H1 (cell line): ENCODE measurements at regions not wholly inside any gene's neighbourhood (a gene's known extent, or its start where the extent isn't known, plus 50 kb on each side); places are given as distances from the start of the nearest gene placed in this dataset.
"Not testable (repeated sequence)": the region's sequence is repeated elsewhere in the genome, so short reads cannot be mapped to it uniquely, and the experiment has no call there.

Source experiments
- CTCF ChIA-PET: fragments of 300-600 bp; sonication (Branson Sonifier 250); formaldehyde crosslinking; loops from one replicate; lab custom pipeline; 2021; ENCODE audit not compliant: partially characterized antibody; lab: Charles Lee
- POLR2A ChIA-PET: fragments of 300-600 bp; sonication (Branson Sonifier 250); formaldehyde crosslinking; loops from one replicate; lab custom pipeline; 2021; ENCODE audit warnings: inconsistent platforms; ENCODE audit not compliant: partially characterized antibody; lab: Charles Lee
- DNase-seq, 2 experiments: peaks; one replicate each; pipeline versions ENCODE4 v3.0.0 to v3.0.0-alpha.2; 2010 to 2022; ENCODE audit warnings: low spot score in 2 of 2, low read depth in 1 of 2, mixed read lengths in 1 of 2
- FAIRE-seq: peaks from 2 replicates; lab custom pipeline; 2011; peaks lifted over from hg19 to GRCh38; lab: Jason Lieb, UNC
- H2AFZ ChIP-seq: 2 replicates; pipeline ENCODE4 v1.8.1; 2012; ENCODE audit warnings: low read length, inconsistent platforms
- H2AK5ac ChIP-seq: 2 replicates; pipeline ENCODE4 v1.6.1; 2013; ENCODE audit warnings: low read depth, low read length
- H2BK120ac ChIP-seq: replicated peaks from 2 replicates; pipeline ENCODE3; 2013; ENCODE audit warnings: low read depth, low read length, inconsistent platforms
- H2BK12ac ChIP-seq: 2 replicates; pipeline ENCODE4 v1.6.1; 2013; ENCODE audit warnings: low read depth, low read length
- H2BK15ac ChIP-seq: 2 replicates; pipeline ENCODE4 v1.6.1; 2013; ENCODE audit warnings: low read length
- H2BK20ac ChIP-seq: 2 replicates; pipeline ENCODE4 v1.6.1; 2013; ENCODE audit warnings: low read length
- H2BK5ac ChIP-seq: 2 replicates; pipeline ENCODE4 v1.6.1; 2013; ENCODE audit warnings: low read depth, low read length
- H3K14ac ChIP-seq: 2 replicates; pipeline ENCODE4 v1.6.1; 2013; ENCODE audit warnings: inconsistent platforms; ENCODE audit not compliant: insufficient read length
- H3K18ac ChIP-seq: 2 replicates; pipeline ENCODE4 v1.6.1; 2013; ENCODE audit warnings: low read length; ENCODE audit errors: extremely low read depth
- H3K23ac ChIP-seq: 2 replicates; pipeline ENCODE4 v1.6.1; 2013; ENCODE audit warnings: inconsistent platforms; ENCODE audit not compliant: insufficient read length
- H3K23me2 ChIP-seq: 2 replicates; pipeline ENCODE4 v1.6.1; 2013; ENCODE audit warnings: low read depth, low read length
- H3K27ac ChIP-seq: 2 replicates; pipeline ENCODE4 v1.6.1; 2011; ENCODE audit warnings: low read depth, low read length, inconsistent platforms
- H3K27me3 ChIP-seq, 4 experiments: replicated peaks in 1 of 4; 1 replicate in 1 of 4; 2 replicates in 3 of 4; pipeline versions ENCODE4 v1.6.1 to v1.8.1; 2011 to 2013; ENCODE audit warnings: low read length in 3 of 4, mild to moderate bottlenecking in 3 of 4, inconsistent platforms in 2 of 4, mixed read lengths in 2 of 4, moderate library complexity in 1 of 4; ENCODE audit not compliant: control insufficient read depth in 3 of 4, insufficient read depth in 3 of 4; ENCODE audit errors: extremely low read depth in 1 of 4
- H3K36me3 ChIP-seq, 4 experiments: 2 replicates each; pipeline versions ENCODE4 v1.6.1 to v1.8.1; 2011 to 2013; ENCODE audit warnings: mild to moderate bottlenecking in 4 of 4, low read length in 3 of 4, moderate library complexity in 2 of 4, control low read depth in 1 of 4, inconsistent platforms in 1 of 4; ENCODE audit not compliant: insufficient read depth in 4 of 4, control insufficient read depth in 2 of 4
- H3K4ac ChIP-seq: replicated peaks from 2 replicates; pipeline ENCODE3; 2013; ENCODE audit warnings: low read length, low read depth, mixed read lengths, inconsistent platforms; ENCODE audit not compliant: insufficient read length
- H3K4me1 ChIP-seq, 4 experiments: replicated peaks in 1 of 4; 1 replicate in 1 of 4; 2 replicates in 3 of 4; pipeline versions ENCODE4 v1.6.1 to v1.8.1; 2011 to 2013; ENCODE audit warnings: low read length in 3 of 4, inconsistent platforms in 2 of 4, mixed read lengths in 1 of 4; ENCODE audit not compliant: insufficient read depth in 4 of 4, control insufficient read depth in 3 of 4
- H3K4me2 ChIP-seq, 2 experiments: 2 replicates each; pipeline versions ENCODE4 v1.6.1 to v1.8.1; 2011 to 2013; ENCODE audit warnings: low read depth in 2 of 2, low read length in 2 of 2, control low read depth in 1 of 2, inconsistent platforms in 1 of 2, mild to moderate bottlenecking in 1 of 2; ENCODE audit not compliant: insufficient read depth in 1 of 2
- H3K4me3 ChIP-seq, 4 experiments: fragments of 200-600, 300-600 bp in 1 of 4; sonication (generic), shearing (Covaris generic), sonication (Bioruptor Twin) in 1 of 4; 2 replicates each; pipeline versions ENCODE4 v1.5.1 to v1.8.1; 2011 to 2016; ENCODE audit warnings: low read length in 4 of 4, low read depth in 3 of 4, control low read depth in 2 of 4, inconsistent platforms in 2 of 4, mild to moderate bottlenecking in 2 of 4, mixed read lengths in 1 of 4, moderate library complexity in 1 of 4; ENCODE audit not compliant: insufficient read depth in 2 of 4; ENCODE audit errors: extremely low read depth in 1 of 4
- H3K56ac ChIP-seq: replicated peaks from 2 replicates; pipeline ENCODE3; 2013; ENCODE audit warnings: low read depth, mild to moderate bottlenecking, mixed read lengths, low read length, inconsistent platforms; ENCODE audit not compliant: insufficient read length
- H3K79me1 ChIP-seq: 2 replicates; pipeline ENCODE4 v1.6.1; 2013; ENCODE audit warnings: low read depth, low read length, control low read depth
- H3K79me2 ChIP-seq, 2 experiments: 2 replicates each; pipeline versions ENCODE4 v1.6.1 to v1.8.1; 2012 to 2013; ENCODE audit warnings: low read length in 2 of 2, mild to moderate bottlenecking in 2 of 2, inconsistent platforms in 1 of 2; ENCODE audit not compliant: insufficient read depth in 2 of 2, control insufficient read depth in 1 of 2
- H3K9ac ChIP-seq, 4 experiments: replicated peaks in 1 of 4; 1 replicate in 1 of 4; 2 replicates in 3 of 4; pipeline versions ENCODE4 v1.6.1 to v1.8.1; 2011 to 2013; ENCODE audit warnings: low read depth in 3 of 4, low read length in 3 of 4, control low read depth in 2 of 4, mild to moderate bottlenecking in 2 of 4, moderate library complexity in 2 of 4, inconsistent platforms in 1 of 4; ENCODE audit errors: extremely low read depth in 1 of 4
- H3K9me3 ChIP-seq, 2 experiments: 2 replicates each; pipeline versions ENCODE4 v1.6.1 to v1.8.1; 2012 to 2013; ENCODE audit warnings: mild to moderate bottlenecking in 2 of 2, moderate library complexity in 2 of 2, control low read depth in 1 of 2, inconsistent platforms in 1 of 2, low read depth in 1 of 2, low read length in 1 of 2, mixed read lengths in 1 of 2; ENCODE audit not compliant: insufficient read depth in 2 of 2
- H4K20me1 ChIP-seq, 2 experiments: replicated peaks in 1 of 2; 2 replicates each; pipeline versions ENCODE3 to v1.8.1; 2011 to 2013; ENCODE audit warnings: inconsistent platforms in 2 of 2, low read length in 2 of 2, mild to moderate bottlenecking in 1 of 2; ENCODE audit not compliant: insufficient read depth in 2 of 2, control insufficient read depth in 1 of 2
- H4K5ac ChIP-seq: 2 replicates; pipeline ENCODE4 v1.6.1; 2013; ENCODE audit warnings: low read length, low read depth, mixed read lengths, inconsistent platforms; ENCODE audit not compliant: insufficient read length
- H4K8ac ChIP-seq: 2 replicates; pipeline ENCODE4 v1.8.0; 2013; ENCODE audit warnings: mild to moderate bottlenecking, moderate library complexity, low read length, inconsistent platforms; ENCODE audit not compliant: insufficient read depth; ENCODE audit errors: extremely low read depth
- H4K91ac ChIP-seq: replicated peaks from 2 replicates; pipeline ENCODE3; 2013; ENCODE audit warnings: low read length, mixed read lengths, inconsistent platforms; ENCODE audit not compliant: insufficient read length
- WGBS, 2 experiments: shearing (Covaris generic) in 1 of 2; methylation state at CpG; one replicate each; pipeline versions ENCODE4 v1.1.6 to v1.1.7; 2013 to 2015; ENCODE audit warnings: low lambda C conversion rate in 2 of 2, mixed read lengths in 2 of 2, inconsistent platforms in 1 of 2, low coverage in 1 of 2, missing lambda C conversion rate in 1 of 2; ENCODE audit not compliant: insufficient replicate concordance in 2 of 2, insufficient coverage in 1 of 2, insufficient read length in 1 of 2; ENCODE audit errors: extremely low coverage in 1 of 2, missing lambda C conversion rate in 1 of 2; 5-methylcytosine and 5-hydroxymethylcytosine counted together

- H2BK12ac ChIP-seq, H3K56ac ChIP-seq, DNase-seq, H3K14ac ChIP-seq, H3K23me2 ChIP-seq, H2AFZ ChIP-seq, H3K79me2 ChIP-seq, H4K91ac ChIP-seq, H2AK5ac ChIP-seq, H2BK20ac ChIP-seq, H3K79me1 ChIP-seq, CTCF ChIA-PET, H3K4me3 ChIP-seq, H3K18ac ChIP-seq, H3K4ac ChIP-seq, H4K8ac ChIP-seq, H3K27me3 ChIP-seq, FAIRE-seq, H3K36me3 ChIP-seq, H4K5ac ChIP-seq, H3K23ac ChIP-seq, H3K27ac ChIP-seq, H3K4me2 ChIP-seq, H3K9ac ChIP-seq, H3K4me1 ChIP-seq, POLR2A ChIA-PET, H2BK5ac ChIP-seq, H2BK120ac ChIP-seq, H4K20me1 ChIP-seq, H2BK15ac ChIP-seq: not testable (repeated sequence)
- WGBS, 2 experiments = 56% methylated on average over 7 of the region's 7 CpGs; no CpG with 5 or more reads in 1 of the 2 experiments
- H3K9me3 ChIP-seq = peaks cover 47 to 51% of the 10 kb centered on the region in 2 experiments
Observed at GRCh38 chr20:29456987-29457693, 1800.3 kb upstream of the DEFB115 start.
